NCI-H2107 treated with DMSO at 0.1 percent for 48 hours (cell line): ENCODE measurements at regions not wholly inside any gene's neighbourhood (a gene's known extent, or its start where the extent isn't known, plus 50 kb on each side); places are given as distances from the start of the nearest gene placed in this dataset.
"Not testable (repeated sequence)": the region's sequence is repeated elsewhere in the genome, so short reads cannot be mapped to it uniquely, and the experiment has no call there.

Experiments
- DNase-seq: peaks from one replicate; lab custom pipeline; 2025; ENCODE audit not compliant: unreplicated experiment; lab: John Stamatoyannopoulos, UW

DNA sequence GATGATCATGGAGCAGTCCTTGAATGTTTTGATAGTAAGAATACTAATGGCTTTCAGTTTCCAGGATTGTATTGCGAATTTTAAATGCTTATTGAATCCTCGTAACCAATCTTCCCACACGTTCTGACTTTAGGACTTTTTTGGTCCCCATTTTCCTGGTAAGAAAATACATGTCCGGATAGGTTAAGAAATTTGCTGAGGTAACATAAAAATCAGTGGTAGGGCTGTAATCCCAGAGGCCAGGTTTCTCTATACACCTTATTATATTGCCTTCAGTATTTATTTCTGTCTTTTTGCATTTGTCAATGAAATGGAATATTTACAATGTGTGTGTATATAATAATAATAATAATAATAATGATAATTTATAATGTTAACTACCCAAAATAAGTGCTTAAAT, 603.2 kb downstream of the TMEM182 start:
- DNase-seq = no peak

GRCh38 chr2:103367877-103368276, 606.0 kb downstream of the TMEM182 start:
- no peak for DNase-seq

- DNase-seq = no peak
These were observed 621.7 kb downstream of the TMEM182 start for GRCh38 chr2:103383541-103383940.

- DNase-seq = no peak
These were observed 625.0 kb downstream of the TMEM182 start for GRCh38 chr2:103386872-103387271.

DNA sequence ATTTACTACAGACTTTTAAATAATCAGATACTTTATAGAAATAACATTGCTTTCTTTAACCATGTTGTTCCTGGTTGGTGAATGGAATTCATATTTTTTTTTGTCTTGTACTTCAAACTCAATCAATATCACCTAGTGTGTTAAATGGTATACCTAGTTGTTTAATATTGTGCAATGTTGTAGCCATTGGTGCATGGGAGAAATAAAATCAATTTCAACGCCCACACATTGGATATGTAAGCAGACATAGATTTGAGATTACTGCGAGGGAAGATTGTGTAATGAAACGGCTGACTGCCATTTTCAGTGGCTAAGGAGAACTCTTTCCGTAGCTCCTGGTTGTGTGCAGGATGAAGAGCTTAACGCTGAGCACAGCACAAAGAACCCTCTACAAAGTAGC, 626.1 kb downstream of the TMEM182 start:
- no peak for DNase-seq

DNA sequence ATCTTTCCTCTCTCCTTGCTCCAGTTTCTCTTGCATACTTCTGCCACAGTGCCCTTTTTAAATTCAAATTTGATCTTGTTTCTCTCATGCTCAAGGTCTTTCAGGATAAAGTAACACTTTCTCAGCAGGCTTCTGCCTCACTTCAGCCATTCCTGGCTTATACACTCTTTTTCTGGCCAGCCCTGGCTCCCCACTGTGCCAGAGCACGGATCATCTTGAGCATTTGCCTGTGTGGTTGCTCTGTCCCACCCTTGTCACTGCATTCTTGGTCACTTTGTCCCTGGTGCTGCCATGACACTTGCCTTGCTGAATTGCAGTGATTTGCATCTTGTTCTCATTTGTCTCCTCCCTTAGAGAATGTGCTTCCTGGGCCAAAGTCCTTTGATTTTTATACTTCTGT, 634.3 kb downstream of the TMEM182 start:
- no peak for DNase-seq

DNA sequence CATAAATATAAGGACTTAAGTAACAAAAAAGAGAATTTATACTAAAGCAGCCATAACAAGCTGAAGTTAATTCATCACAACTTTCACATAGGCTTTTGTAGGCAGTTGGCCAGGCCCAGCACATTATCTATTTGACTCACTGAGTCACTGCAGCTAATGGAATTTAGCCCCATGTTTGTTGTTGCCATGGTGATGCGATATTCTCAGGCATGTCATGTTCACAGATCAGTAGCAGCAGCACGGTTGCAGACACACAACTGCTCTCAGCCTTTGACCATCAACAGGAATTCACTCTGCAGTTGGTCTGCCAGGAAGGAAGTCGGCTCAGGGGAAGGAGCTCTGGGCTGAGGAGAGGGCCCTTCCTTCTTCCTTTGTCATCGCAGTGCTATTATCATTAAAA, 639.8 kb downstream of the TMEM182 start:
- no peak for DNase-seq

- DNase-seq = no peak
These were observed 640.5 kb downstream of the TMEM182 start for GRCh38 chr2:103402336-103402735.

DNA sequence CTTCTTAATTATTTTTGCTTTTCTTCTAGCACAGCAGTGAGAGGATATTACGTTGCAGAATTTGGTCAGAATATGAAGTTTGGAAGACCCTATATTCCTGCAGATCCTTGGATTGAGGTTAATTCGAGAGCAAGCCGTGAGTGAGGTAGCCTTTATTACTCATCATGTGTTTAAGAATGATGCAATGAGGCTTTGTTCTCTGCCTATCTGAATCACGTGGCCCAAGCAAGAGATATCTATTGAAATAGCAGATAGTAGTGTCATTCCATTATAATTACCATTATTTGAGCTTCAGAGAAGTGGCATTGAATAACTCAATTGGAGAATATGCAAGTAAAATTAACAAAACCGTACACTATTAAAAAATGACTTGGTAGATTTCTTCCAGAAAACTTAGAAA, 641.1 kb downstream of the TMEM182 start:
- DNase-seq = no peak

DNA sequence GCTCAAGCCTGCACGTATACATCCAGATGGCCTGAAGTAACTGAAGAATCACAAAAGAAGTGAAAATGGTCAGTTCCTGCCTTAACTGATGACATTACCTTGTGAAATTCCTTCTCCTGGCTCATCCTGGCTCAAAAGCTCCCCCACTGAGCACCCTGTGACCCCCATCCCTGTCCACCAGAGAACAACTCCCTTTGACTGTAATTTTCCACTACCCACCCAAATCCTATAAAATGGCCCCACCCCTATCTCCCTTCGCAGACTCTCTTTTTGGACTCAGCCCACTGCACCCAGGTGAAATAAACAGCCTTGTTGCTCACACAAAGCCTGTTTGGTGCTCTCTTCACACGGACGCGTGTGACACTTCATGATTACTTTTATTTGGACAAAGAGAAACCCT, 641.6 kb downstream of the TMEM182 start:
- DNase-seq = not testable (repeated sequence)

- no peak for DNase-seq
These were observed 648.4 kb downstream of the TMEM182 start for GRCh38 chr2:103410221-103410620.

GRCh38 chr2:103419506-103419905, 657.7 kb downstream of the TMEM182 start:
- no peak for DNase-seq

DNA sequence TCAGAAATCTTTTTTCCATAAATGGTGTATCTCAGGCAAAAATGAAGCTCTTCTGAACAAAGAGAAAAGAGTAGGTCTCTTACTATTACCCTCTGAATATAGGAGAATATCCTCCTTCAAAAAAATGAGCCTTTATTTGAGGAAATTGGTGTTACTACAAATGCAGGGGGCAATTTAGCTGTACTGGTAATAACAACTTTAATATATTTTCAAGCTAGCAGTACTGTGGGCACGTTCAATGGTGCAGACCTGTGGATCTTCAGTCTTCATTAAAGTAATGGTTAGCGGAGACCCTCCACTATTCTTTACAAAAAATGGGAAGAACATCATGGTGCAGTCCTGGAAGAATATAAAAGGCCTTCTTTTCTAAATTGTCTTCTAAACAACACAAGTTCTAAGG, 661.3 kb downstream of the TMEM182 start:
- no peak for DNase-seq

- no peak for DNase-seq
These were observed 665.7 kb downstream of the TMEM182 start for GRCh38 chr2:103427567-103427966.

GRCh38 chr2:103430191-103430590, 668.4 kb downstream of the TMEM182 start:
- DNase-seq = no peak

DNA sequence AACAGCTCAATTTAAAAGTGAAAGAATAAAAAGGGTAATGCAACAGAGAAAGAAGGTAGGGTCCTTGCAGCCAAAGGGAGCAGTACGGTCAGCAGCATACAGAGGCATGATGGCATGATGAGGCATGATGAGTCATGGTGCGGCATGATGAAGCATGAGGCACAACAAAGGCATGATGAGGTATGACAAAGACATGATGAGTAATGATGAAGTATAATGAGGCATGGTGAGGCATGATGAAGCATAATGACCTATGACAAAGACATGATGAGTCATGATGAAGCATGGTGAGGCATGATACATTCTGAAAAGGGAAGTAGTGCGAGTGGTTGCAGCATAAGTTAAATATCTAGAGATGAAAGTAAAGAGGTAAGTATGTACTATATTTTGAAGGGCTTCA, 673.2 kb downstream of the TMEM182 start:
- DNase-seq = no peak

DNA sequence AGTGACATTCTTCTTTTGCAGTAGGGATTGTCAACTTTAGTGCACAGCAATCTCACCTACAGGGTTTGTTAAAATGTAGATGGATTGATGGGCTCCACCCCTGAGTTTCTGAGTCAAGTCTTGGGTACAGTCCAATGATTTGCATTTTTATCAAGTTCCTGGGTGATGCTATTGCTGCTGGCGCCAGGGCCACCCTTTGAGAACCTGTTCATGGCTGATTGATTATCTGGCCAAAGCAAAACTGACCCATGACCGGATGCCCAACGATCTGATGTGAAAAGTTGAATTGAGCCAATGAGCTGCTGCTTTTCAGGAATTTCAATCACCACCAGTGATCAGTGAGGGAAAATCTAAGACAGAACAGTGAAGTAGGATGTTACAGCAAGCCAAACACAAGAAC, 675.3 kb downstream of the TMEM182 start:
- DNase-seq = no peak

GRCh38 chr2:103445347-103445746, 683.5 kb downstream of the TMEM182 start:
- DNase-seq = no peak

- no peak for DNase-seq
These were observed 686.7 kb downstream of the TMEM182 start for GRCh38 chr2:103448495-103448894.

DNA sequence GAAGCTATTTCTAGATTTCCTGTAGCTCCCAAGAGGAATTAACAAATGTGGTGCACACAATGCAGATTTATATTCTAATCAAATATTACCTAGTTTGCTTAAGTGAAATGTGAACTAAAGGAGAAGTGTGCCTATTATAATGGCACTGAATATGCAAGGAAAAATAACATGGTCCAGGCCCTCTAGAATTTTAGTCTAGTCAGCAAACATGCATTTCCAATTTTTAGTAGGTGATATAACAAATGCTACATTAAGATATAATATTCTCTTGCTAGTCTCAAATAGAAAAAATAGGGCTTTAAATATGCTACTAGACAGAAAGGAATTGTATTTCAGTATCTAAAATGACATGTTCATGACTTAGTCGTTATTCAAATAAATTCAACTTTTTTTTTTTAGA, 689.5 kb downstream of the TMEM182 start:
- DNase-seq = no peak

DNA sequence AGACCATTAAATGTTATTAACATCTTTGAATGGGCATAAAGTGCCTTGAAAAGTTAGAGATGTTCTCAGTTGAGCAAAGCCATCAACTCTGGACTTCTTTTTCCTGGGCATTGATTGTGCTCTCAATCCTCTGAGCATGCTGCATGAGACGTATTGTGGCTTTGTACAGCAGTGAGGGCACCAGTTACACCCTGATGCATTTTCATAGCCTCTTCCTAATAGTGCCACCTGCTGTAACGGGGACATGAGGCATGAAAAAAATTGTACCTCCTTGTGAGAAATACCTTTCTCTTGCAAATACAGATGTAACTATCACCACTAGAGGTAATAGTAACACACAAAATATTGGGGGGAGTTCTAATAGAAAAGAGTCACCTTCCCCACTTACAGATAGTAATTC, 697.5 kb downstream of the TMEM182 start:
- no peak for DNase-seq

DNA sequence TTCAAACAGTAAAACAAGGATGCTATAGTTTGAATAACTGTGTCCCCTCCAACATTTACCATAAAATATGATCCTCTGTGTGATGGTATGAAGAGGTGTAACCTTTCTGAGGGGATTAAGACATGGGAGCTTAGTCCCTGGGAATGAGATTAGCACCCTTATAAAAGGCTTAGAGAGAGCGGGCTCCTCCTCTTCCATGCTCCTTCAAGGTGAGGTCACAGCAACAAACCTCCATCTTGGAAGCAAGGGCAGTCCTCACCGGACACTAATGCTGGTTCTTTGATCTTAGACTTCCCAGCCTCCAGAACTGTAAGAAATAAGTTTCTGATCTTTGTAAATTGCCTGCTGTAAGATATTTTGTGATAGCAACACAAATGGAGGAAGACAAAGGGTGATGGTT, 700.3 kb downstream of the TMEM182 start:
- DNase-seq = no peak

DNA sequence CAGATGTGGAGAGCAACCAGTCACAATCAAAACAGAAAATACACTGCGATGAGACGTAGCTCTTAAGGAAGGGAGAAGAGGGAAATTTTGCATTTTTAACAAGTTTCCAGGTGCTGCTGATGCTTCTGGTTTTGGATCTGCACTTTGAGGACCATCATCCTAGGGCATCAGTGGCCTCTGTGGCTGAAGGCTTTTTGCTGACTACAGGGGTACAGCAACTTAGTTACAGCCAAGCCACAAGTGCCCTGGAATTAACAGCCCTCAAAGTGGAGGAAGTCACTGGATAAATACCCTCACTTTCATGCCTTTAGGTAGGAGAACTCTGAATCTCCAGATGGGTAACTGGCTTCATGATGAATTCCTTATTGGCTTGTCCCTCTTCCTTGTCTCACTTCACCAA, 700.9 kb downstream of the TMEM182 start:
- DNase-seq = no peak

DNA sequence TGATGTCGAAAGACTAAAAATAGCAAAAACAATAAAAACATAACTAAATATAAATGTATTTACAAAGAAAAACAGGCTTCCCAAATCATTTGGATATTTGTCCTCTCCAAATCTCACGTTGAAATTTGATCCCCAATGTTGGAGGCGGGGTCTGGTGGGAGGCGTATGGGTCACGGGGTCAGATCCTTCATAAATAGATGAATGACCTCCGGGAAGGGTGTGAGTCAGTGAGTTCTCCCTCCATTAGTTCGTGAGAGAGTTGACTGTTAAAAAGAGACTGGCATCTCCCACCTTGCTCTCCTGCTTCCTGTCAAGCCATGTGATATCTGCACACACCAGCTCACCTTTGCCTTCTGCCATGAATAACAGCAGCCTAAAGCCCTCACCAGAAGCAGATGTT, 703.0 kb downstream of the TMEM182 start:
- DNase-seq = no peak
